ENCODE measurements at regions not wholly inside any gene's neighbourhood (a gene's known extent, or its start where the extent isn't known, plus 50 kb on each side); places are given as distances from the start of the nearest gene placed in this dataset.
"Not testable (repeated sequence)": the region's sequence is repeated elsewhere in the genome, so short reads cannot be mapped to it uniquely, and the experiment has no call there.

- no peak for DNase-seq
These were observed 142.2 kb upstream of the ZNF366 start for GRCh38 chr5:72649449-72649848.

DNA sequence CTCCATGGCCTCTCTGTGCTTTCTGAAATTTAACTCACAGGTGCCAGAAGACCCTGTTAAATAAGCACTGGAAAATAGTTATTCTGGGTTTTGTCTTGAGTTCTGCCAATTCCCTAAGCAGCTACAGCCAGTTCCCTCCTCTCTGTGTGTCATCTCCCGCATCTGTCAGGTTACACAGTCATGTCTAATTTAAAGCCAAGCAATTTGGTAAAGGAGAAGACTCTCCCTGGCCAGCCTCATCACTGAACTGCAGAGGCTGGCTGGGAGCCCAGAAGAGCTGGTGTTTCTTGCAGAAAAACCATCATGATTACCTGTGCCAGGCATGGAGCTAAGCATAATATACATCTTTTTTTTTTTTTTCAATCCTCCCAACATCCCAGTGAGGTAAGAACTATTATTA lies 141.3 kb upstream of the ZNF366 start:
- DNase-seq = no peak

DNA sequence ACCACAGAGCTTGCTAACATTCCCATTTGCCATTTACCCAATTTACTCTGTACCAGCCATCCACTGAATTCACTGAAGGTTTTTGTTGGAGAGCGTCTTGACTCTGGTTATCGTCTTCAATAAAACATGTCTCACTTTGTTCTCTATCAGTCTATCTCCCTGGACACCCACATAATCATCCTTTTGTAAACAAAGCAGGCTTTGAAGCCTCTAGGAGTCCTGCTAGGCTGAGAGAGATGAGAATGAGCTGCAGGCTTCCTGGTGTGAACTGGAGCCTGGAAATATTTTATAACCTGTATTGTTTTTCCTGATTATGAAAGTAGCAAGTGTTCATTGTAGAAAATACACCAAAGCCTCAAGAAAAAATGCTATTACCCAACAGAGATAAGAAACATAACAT lies 140.6 kb upstream of the ZNF366 start:
- DNase-seq = no peak

DNA sequence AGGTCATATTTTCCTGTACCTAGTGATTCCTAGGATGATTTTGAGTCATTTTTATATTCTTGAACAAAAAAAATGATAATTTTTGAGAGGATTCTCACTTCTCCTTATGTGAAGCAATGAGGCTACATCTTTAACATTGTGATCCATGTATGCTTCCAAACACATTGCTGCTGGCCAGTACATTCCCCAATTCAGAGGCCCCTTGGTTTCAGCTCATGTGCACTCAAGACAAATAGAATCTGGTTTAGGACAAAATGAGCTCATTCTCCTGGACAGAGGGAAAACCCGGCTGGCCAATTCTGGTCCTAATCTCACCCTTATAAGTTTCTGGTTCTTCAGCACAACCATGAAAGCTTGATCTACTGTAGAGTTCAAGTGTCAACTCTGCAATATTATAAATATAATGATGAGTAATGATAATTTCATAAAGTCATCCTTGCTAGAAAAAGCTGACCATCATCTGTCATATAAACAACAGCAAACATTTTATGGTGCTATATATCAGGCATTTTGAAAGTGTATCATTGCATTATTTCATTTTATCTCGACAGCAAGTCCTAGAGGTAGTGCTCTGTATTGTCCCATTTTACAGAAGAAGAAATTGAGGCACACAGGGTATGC lies 139.1 kb upstream of the ZNF366 start:
- DNase-seq = no peak

DNA sequence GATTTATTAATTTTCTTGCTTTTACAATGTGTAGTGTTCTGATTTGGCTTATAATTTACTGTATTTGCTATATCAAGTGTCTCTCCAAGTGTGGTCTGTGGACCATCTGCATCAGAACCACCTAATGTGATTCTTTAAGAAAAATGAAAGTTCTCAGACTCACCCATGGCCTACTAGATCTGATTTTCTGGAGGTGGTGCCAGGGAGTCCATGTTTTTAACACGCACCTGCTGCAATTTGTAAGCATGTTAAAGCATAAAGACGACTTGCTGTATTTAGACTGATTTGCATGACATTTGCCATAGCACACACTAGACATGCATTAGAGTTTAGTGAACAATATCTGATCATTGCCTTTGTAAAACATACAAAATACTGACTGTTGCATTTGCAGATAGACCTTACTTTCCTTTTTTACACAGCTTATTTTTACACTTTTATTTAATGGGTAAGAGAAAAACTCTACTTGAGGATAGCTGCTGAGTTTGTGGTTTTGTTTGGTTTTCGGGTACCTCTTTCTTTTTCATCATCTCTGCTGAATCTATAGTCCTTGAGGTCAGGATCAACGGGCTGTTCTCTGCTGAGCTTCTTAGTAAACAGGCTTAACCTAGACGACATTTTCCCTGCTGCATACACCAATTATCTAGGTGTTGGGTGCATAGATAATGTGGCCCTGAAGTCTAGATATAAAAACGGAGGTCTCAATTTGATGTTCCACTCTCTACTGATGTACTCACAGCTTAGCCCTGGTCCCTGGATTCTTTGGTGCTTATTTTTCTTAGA lies 138.0 kb upstream of the ZNF366 start:
- DNase-seq = no peak

DNA sequence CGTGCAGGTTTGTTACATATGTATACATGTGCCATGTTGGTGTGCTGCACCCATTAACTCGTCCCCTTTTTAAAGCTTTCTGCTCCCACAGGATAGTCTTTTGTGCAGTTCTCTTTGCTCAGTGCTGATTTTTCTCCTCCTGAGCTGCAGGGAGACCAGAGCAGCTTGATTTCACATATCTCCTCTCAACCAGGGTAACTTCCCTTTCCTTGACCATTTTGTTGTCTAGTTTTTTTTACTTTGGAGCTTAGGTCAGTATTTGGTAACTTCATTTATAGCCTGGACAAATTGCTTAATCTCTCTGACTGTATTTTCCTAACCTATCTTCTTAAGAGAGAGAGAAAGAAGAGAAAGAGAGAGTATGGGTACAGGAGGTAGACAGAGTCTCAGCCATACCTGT lies 137.1 kb upstream of the ZNF366 start:
- DNase-seq = no peak

- no peak for DNase-seq
These were observed 134.0 kb upstream of the ZNF366 start for GRCh38 chr5:72641164-72641563.

GRCh38 chr5:72637058-72637457 lies 129.8 kb upstream of the ZNF366 start:
- no peak for DNase-seq

GRCh38 chr5:72636565-72636964 lies 129.4 kb upstream of the ZNF366 start:
- not testable (repeated sequence) for DNase-seq

DNA sequence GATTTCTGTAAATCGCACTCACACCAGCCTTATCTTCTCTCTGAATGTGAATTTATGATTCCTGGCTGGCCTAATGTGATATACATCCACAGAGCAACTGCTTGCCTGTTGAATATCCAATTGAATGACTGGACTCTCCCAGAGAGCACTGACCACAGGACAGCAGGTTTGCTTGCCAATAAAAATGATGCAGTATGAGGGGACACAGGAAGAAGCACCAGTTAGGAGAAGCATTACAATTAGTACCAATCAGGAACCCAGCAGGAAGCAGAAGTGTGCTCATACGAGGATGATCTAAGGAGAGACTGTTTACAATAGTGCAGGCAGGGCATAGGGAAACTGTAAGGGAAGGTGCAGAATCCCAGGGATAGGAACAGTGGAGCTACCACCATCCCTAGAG lies 127.2 kb upstream of the ZNF366 start:
- DNase-seq = no peak

DNA sequence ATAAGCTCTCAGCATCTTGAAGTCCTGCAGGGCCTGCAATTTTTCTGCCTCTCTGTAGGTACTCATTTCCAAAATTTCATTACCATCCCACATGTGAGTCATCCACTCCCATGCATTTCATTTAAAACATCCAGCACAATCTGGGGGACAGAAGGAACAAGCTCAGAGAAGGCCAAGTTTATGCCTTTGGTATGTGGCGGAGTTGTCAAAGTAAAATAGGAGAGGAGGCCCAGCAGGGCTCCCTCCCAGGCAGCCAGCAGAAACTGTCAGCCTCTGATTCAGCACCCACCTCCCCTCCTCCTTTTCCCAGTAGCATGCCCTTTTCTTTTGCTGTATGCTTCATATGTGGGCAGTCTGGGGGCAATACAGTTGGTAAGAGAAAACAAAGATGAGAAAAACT lies 126.4 kb upstream of the ZNF366 start:
- DNase-seq = no peak

DNA sequence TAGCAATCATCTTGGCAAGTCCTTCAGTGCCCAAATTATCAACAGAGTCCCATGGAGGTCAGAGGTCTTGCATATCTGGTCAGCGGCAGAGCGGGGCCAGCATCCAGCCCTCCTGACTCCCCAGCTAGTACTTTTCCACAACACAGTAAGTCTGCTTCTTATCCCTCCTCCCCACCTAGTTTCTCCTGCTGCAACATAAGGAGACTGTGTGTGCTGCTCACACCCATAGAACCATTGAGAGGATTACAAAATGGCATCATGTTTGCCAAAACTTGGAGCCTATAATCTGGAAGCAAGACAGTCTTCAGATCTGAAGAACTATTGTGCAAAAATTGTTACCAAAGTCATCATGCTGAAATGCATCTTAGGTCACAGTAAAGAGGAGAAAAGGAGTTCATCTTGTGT lies 125.8 kb upstream of the ZNF366 start:
- no peak for DNase-seq

DNA sequence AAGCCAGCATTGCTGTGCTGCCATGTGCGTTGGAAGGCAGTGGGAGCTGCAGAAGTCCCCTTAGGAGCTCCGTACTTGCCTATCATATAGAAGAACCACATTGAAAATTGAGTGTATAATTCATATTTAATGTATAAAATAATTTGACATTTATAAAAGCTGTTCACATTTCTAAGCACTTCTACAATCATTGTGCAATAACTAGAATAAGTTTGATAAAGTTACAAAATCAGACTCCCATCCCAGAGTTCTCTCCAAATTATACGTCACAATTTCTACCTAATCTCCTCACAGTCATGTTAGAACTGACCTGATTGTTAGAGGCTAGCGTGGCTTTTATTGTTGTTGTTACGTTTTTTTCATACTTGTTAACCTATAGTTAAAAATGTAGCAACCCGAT lies 123.5 kb upstream of the ZNF366 start:
- DNase-seq = no peak

GRCh38 chr5:72630081-72630480 lies 122.9 kb upstream of the ZNF366 start:
- no peak for DNase-seq

- no peak for DNase-seq
These were observed 121.7 kb upstream of the ZNF366 start for GRCh38 chr5:72628771-72629371.

GRCh38 chr5:72625332-72625731 lies 118.1 kb upstream of the ZNF366 start:
- no peak for DNase-seq

DNA sequence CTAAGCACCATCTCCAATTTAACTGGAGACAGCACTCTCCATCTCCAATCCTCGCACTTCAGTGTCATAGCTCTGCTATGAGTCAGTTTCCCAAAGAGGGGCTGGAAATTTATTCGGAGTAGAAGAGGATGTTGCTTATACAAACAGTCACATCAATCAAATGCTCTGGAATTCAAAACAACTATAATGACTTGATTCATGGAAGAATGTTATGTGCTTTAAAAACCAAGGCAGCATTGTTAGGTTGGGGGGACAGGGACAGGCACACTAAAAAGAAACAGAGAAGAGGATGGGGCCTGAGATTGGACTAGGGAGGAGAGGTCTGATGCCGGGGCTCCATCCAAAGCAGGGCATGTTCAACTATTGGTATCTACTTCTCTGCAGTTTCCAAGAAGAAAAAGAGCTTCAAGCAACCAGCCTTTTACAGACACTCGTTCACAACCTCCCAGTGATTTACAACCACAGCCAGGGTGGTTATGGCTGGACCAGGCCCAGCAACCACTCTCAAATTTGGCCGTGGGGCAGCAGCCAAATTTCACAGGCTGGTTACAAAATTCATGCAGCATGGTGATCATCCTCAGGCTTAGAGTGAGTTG lies 117.5 kb upstream of the ZNF366 start:
- DNase-seq = no peak

DNA sequence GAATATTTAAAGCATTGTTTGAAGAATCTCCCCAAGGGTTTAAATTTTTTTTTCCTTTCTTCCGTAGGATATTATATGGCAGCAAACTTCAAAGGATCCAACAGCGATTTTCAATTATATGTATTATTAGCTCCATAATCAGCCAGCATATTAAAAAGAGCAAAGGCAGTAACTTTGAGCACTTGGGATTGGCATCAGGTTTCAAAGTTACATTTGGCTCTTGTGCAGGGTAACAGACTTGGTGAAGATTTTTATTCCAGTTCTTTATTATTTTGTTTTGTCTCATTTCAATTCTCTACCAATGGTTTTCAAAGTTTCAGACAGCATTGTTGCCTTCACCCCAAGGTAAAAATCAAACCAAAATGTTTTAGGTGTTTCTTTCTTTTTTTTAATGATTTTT lies 116.7 kb upstream of the ZNF366 start:
- DNase-seq = no peak

DNA sequence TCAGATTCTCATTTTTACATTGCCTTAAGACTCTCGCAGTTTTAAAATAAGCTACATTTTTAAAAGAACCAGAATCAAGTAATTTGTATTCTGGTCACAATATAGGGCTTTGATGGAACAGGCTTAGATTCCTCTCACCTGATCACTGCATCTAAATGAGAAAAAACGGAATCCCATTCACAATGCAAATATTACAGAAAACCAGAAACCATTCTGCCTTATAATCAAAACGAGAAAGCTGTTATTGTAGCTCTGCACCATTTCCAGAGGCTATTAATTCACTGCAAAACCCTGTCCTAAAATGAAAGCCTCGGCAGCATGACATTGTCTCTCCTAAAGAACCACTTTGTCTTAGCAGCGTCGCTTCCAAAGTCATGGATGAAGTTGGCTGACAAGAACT lies 116.1 kb upstream of the ZNF366 start:
- no peak for DNase-seq

- no peak for DNase-seq
These were observed 115.1 kb upstream of the ZNF366 start for GRCh38 chr5:72622170-72622760.

- DNase-seq = no peak
These were observed 114.4 kb upstream of the ZNF366 start for GRCh38 chr5:72621576-72621975.

- DNase-seq = no peak
These were observed 112.5 kb upstream of the ZNF366 start for GRCh38 chr5:72619677-72620076.

DNA sequence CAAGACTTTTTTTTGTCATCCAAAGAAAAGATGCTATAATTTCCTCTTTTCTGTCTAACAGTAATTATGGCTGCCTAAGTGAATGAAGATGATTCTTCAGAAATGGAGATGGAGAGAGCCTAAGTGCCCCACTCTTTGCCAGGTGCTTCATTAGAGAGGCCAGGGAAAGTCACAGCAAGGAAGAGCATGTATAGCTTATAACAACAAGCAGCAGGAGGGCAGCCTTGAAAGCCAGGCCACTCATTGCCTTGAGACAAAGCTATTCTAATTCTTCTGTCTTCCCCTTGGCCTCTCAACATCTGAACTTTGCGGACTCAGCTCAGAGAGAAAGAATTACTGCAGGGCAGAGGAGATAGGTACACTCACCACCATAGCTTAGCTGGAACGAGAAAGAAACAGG lies 112.0 kb upstream of the ZNF366 start:
- DNase-seq = no peak

DNA sequence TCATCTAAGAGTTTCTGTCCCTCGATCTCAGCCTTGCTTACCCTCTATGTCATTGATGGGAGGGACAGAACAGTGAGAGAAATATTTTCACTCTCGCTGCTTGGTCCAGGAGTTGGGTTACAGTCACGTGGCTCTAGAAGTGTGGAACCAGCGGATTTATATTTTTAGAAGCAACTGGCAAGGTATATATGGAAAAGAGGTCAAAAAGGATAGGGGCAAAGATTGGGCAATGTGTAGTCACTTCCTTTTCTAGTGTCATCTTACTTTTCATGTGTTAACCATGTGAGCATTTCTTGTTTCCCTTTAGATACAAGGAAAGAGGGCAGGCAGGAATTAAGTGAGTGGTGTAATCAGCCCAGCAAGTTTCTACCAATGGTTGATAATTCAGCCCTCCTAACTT lies 111.5 kb upstream of the ZNF366 start:
- DNase-seq = no peak
